ENCODE measurements at regions not wholly inside any gene's neighbourhood (a gene's known extent, or its start where the extent isn't known, plus 50 kb on each side); places are given as distances from the start of the nearest gene placed in this dataset.

DNA sequence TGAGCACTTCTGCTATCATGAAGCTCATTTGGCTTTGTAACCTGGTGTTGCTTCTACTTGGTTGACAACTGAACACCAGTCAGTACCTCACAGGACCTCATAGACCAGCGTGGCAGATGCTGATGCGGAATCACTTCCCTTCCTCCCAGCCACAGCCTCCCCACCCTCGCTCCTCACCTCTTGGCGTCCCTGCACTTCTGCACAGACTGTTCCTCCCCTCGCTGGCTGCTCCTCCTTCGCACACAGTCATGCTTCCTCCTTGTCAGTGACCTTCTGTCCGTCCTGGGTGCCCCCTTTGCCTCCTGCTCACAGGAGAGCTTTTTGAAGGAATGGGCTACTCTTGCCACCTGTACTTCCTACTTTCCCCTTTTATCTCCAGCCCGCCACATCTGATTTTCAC is 61.4 kb upstream of the CTBP2 start:
- TF ChIP-seq POLR2A (IDR thresholded peaks at IDR 0.05; ENCODE audit: low read length) (no peak), GATA1 (IDR thresholded peaks at IDR 0.05; ENCODE audit: low read depth, low read length) (no peak)
- DNase-seq = no peak

DNA sequence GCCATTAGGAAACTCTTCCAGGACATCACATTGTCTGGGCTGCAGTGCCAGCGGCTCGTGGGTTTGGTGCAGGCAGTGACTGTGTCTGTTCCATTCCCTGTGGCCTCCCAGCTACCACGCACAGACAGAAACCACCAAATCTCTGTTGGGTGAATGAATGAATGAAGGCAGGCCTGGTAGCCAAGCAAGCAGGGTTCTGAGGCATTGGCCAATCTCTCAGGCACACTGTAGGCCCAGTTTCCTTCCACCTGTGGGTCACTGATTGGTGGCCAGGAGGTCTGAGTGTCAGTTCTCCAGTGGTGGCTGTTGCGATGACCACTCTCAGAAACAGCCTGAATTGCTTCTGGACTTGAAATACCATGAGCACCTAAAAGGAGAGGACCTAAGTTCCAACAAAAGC is 59.4 kb upstream of the CTBP2 start:
- TF ChIP-seq POLR2A (IDR thresholded peaks at IDR 0.05; ENCODE audit: low read length) (no peak), GATA1 (IDR thresholded peaks at IDR 0.05; ENCODE audit: low read depth, low read length) (no peak)
- no peak for DNase-seq

DNA sequence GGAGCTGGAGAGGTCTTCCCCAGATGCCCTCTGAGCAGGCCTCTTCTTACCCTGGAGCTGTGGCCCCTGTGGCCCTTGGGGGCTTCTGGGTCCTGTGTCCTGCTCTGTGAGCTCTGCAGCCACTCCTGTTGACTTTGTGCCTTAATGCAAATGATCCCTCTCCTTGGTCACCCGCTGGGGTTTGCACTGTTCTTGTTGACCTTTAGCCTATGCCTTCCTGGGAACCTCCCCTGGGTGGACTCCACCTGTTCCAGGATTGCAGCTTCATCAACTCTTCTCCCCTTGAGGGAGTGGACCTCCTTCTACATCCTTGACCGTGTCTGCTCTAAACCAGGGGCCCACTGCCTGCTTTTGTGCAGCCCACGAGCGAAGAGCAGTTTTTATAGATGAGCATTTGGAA is 58.6 kb upstream of the CTBP2 start:
- TF ChIP-seq POLR2A (IDR thresholded peaks at IDR 0.05; ENCODE audit: low read length) = no peak
- no peak for TF ChIP-seq GATA1 (IDR thresholded peaks at IDR 0.05; ENCODE audit: low read depth, low read length)
- DNase-seq = no peak

DNA sequence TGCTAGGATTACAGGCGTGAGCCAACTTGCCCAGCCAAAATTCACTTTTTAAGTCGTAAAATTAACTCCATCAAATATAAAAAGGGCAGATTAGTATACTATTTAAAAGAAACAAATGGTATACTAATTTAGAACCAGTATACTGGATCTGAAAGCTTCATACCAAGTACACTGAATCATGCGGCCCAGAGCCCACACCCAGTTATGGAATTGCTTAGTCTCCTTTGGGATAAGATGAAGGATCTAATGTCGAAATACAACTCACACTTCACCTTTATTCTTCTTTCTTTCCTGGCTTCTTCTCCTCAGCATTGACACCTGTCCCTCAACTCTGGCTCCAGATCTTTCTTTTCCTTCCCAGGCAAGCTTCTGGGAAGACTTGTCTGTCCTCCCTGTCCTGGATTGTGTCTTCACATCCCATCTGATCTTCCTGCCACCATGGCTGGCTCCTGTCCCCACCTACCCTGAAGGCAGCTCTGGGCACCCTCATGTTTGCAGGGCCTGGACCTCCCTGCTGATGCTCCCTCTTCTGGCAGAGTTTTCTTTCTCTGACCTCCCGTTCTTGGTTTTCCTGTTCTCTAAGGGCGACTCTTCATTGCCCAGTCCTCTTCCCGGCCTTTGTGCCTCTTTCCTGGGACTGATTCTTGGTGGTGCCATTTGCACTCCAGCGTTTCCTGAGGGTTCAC is 57.8 kb upstream of the CTBP2 start:
- TF ChIP-seq GATA1 (IDR thresholded peaks at IDR 0.05; ENCODE audit: low read depth, low read length) = no peak
- no peak for TF ChIP-seq POLR2A (IDR thresholded peaks at IDR 0.05; ENCODE audit: low read length)
- no peak for DNase-seq

DNA sequence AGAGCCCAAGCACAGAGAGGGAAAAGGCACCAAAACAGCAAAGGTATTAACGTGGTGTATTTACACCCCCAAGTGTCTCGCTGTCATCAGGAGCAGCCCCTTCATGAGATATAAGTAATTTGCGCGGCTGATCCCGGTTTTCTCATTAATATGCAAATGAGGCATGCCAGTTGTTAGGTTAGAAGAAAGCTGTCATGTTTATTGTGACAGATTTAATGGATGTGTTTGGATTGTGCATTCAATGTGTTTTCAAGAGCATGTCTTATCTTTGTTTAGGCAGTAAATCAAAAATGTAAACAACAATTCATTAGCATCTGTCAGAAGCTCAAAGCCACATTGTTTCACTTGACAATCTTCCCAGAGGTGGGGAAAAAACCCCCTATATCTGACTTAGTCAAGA is 56.5 kb upstream of the CTBP2 start:
- no peak for TF ChIP-seq POLR2A (IDR thresholded peaks at IDR 0.05; ENCODE audit: low read length)
- no peak for TF ChIP-seq GATA1 (IDR thresholded peaks at IDR 0.05; ENCODE audit: low read depth, low read length)
- no peak for DNase-seq

DNA sequence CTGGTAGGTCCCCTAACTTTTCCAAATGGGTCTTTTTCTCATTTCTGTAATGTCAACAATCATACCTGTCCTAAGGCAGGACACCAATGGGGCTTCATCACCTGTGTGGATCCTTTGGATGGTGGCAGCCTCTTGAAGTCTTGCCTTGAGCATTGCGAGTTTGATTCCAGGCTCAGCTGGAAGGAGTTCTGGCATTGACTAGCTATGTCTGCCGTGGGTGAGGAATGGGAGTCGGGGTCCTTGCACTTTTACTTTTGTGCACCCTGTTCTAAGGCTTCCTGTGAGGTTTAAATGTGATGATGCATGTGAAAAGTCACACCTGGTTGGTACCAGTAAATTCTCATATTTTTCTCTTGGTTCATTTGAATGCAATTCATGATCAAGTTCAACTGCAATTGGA is 55.9 kb upstream of the CTBP2 start:
- TF ChIP-seq GATA1 (IDR thresholded peaks at IDR 0.05; ENCODE audit: low read depth, low read length) (no peak), POLR2A (IDR thresholded peaks at IDR 0.05; ENCODE audit: low read length) (no peak)
- no peak for DNase-seq

DNA sequence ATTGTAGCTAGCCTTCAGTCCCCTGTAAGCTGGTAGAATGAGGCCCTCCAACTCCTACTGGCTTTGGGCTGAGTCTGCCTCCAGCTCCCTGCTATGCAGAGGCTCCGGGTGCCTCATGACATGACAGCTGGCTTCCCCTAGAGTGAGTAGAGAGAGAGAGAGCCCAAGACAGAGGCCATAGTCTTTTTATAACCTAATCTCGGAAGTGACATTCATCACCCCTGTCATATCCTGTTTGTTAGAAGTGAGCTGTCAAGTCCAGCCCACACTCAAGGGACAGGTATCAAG is 53.9 kb upstream of the CTBP2 start:
- no peak for DNase-seq
- TF ChIP-seq POLR2A (IDR thresholded peaks at IDR 0.05; ENCODE audit: low read length) (no peak), GATA1 (IDR thresholded peaks at IDR 0.05; ENCODE audit: low read depth, low read length) (no peak)

DNA sequence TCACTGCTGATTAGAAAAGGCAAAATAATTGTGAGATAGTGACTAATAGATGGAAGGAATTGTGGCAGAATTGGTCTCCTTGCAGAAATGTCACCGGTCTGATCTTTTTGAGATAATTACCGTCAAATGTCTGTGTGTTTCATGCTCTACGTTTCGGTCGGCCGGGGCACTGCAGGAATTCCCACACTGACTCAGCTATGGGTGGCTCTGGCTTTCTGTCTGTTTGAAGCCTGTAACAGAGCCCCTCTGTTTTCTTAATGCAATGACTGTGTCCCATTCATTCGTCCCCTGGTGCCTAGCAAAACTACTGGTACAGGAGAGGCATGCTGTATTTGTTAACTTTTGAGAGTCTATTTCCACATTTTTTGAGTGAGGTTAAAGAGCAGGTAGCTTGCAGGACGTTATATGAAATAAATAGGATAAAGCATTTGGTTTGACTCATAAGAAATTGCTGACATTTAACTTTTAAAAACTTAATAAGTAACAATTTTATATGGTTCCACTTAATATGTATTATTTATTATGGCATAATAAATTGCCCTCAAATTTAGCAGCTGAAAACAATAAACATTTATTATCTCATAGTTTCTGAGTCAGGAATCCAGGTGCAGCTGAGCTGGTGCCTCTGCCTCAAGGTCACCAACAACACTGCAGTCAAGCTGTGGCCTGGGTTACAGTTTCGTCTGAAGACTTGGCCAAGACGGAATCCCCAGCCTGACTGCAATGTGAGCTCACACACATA is 53.3 kb upstream of the CTBP2 start:
- no peak for DNase-seq
- no peak for TF ChIP-seq POLR2A (IDR thresholded peaks at IDR 0.05; ENCODE audit: low read length)
- no peak for TF ChIP-seq GATA1 (IDR thresholded peaks at IDR 0.05; ENCODE audit: low read depth, low read length)

DNA sequence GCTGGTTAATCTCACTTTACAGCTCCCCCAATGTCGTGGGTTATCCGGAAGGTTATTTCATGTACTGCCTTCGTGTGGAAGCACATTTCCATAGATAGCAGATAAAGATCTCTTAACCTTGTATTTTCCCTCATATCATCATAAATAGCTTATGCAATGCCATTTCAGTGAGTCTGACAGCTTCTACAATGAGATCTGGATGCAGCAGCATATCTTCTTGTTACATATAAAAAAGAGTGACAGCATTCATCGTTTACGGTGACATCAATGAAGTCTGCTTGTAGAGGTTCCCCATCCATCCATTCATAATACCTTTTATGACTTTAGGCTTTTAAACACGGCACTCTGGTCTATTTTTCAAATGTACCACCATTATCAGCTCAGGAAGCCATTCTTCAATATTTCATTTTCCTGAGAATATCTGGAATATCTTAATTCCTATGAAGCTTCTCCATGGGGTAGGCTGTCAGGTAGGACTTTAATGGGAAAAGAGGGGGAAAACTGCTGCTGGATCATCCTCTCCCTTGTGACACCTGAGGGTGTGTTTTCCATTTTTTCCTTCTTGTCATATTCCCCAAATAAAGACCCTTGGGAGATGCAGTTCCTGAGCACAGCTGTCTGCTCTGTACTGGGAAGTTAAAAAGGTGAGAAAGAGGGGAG is 51.9 kb upstream of the CTBP2 start:
- TF ChIP-seq POLR2A (IDR thresholded peaks at IDR 0.05; ENCODE audit: low read length) (no peak), GATA1 (IDR thresholded peaks at IDR 0.05; ENCODE audit: low read depth, low read length) (no peak)
- DNase-seq = no peak

Measured in erythroblast (primary cell).